ENCODE measurements at regions not wholly inside any gene's neighbourhood (a gene's known extent, or its start where the extent isn't known, plus 50 kb on each side); places are given as distances from the start of the nearest gene placed in this dataset.

- Mint-ChIP-seq H3K27me3 (ENCODE audit: low read depth in 3 of 3) (peaks cover 3 to 6% (median 5%) of the 10 kb centered on the region in 3 donors), H3K36me3 (no peaks in the 10 kb centered on the region), H3K4me3 (no peak overlapping the region), H3K27ac (no peak overlapping the region), H3K9me3 (peaks cover 0 to 5% (median 0%) of the 10 kb centered on the region in 7 donors), H3K4me1 (no peaks in the 10 kb centered on the region)
- Histone ChIP-seq H4K20me1 (ENCODE audit: insufficient read depth, low read length) (no peaks in the 10 kb centered on the region), H3K4me3 (replicated peaks in 1 of 3; ENCODE audit: low read depth in 2 of 3, low read length in 3 of 3) (no peak overlapping the region), H3K27ac (ENCODE audit: low read depth in 1 of 2, low read length in 2 of 2) (no peak overlapping the region), H3K4me2 (replicated peaks; ENCODE audit: extremely low read depth, low read length, poor library complexity, severe bottlenecking) (no peak overlapping the region), H3K9ac (ENCODE audit: insufficient read depth, low read length, poor library complexity, severe bottlenecking) (no peak overlapping the region), H2AFZ (ENCODE audit: insufficient read depth, low read depth, low read length, poor library complexity, severe bottlenecking) (no peak overlapping the region), H3K27me3 (ENCODE audit: control insufficient read depth in 2 of 2, insufficient read depth in 2 of 2, low read length in 2 of 2) (peaks cover 0 to 2% of the 10 kb centered on the region in 2 donors), H3K9me3 (replicated peaks in 1 of 2; ENCODE audit: control insufficient read depth in 1 of 2, insufficient read depth in 1 of 2, low read length in 2 of 2) (no peaks in the 10 kb centered on the region), H3K4me1 (ENCODE audit: control insufficient read depth in 1 of 2, insufficient read depth in 2 of 2, low read length in 2 of 2) (no peaks in the 10 kb centered on the region), H3K79me2 (ENCODE audit: insufficient read depth, low read length) (no peaks in the 10 kb centered on the region), H3K36me3 (replicated peaks in 1 of 2; ENCODE audit: control insufficient read depth in 1 of 2, insufficient read depth in 2 of 2, low read length in 2 of 2) (no peaks in the 10 kb centered on the region)
- DNase-seq: no peak
- no peak for TF ChIP-seq CTCF (IDR thresholded peaks at IDR 0.05)
- 87% methylated on average over 2 of the region's 8 CpGs for WGBS (ENCODE audit: insufficient coverage)
- intact Hi-C loops (cut with micrococcal nuclease): no loop called here
Observed at GRCh38 chr6:159444056-159444760, 248.8 kb downstream of the SOD2 start.

- H3K4me1 Mint-ChIP-seq: no peaks in the 10 kb centered on the region
- H3K9me3 Mint-ChIP-seq: peaks cover 0 to 5% (median 0%) of the 10 kb centered on the region in 7 donors
- Histone ChIP-seq H3K4me1 (ENCODE audit: control insufficient read depth in 1 of 2, insufficient read depth in 2 of 2, low read length in 2 of 2) (no peaks in the 10 kb centered on the region), H4K20me1 (ENCODE audit: insufficient read depth, low read length) (no peaks in the 10 kb centered on the region), H3K9me3 (replicated peaks in 1 of 2; ENCODE audit: control insufficient read depth in 1 of 2, insufficient read depth in 1 of 2, low read length in 2 of 2) (no peaks in the 10 kb centered on the region), H2AFZ (ENCODE audit: insufficient read depth, low read depth, low read length, poor library complexity, severe bottlenecking) (no peak overlapping the region), H3K79me2 (ENCODE audit: insufficient read depth, low read length) (no peaks in the 10 kb centered on the region), H3K4me2 (replicated peaks; ENCODE audit: extremely low read depth, low read length, poor library complexity, severe bottlenecking) (no peak overlapping the region), H3K9ac (ENCODE audit: insufficient read depth, low read length, poor library complexity, severe bottlenecking) (no peak overlapping the region), H3K4me3 (replicated peaks in 1 of 3; ENCODE audit: low read depth in 2 of 3, low read length in 3 of 3) (no peak overlapping the region), H3K27me3 (ENCODE audit: control insufficient read depth in 2 of 2, insufficient read depth in 2 of 2, low read length in 2 of 2) (peaks cover 0 to 2% of the 10 kb centered on the region in 2 donors), H3K27ac (ENCODE audit: low read depth in 1 of 2, low read length in 2 of 2) (no peak overlapping the region), H3K36me3 (replicated peaks in 1 of 2; ENCODE audit: control insufficient read depth in 1 of 2, insufficient read depth in 2 of 2, low read length in 2 of 2) (no peaks in the 10 kb centered on the region)
- WGBS (ENCODE audit: insufficient coverage): 39% methylated on average over 2 of the region's 8 CpGs
- H3K27me3 Mint-ChIP-seq (ENCODE audit: low read depth in 3 of 3): peaks cover 3 to 6% (median 5%) of the 10 kb centered on the region in 3 donors
- no peak for TF ChIP-seq CTCF (IDR thresholded peaks at IDR 0.05)
- no peak for DNase-seq
- H3K4me3 Mint-ChIP-seq: no peak overlapping the region
- intact Hi-C loops (cut with micrococcal nuclease): no loop called here
- H3K27ac Mint-ChIP-seq: no peak overlapping the region
- H3K36me3 Mint-ChIP-seq: no peaks in the 10 kb centered on the region
Observed at GRCh38 chr6:159443417-159443920, 249.6 kb downstream of the SOD2 start.

All from CD14-positive monocyte (primary cell).